ENCODE measurements at regions not wholly inside any gene's neighbourhood (a gene's known extent, or its start where the extent isn't known, plus 50 kb on each side); places are given as distances from the start of the nearest gene placed in this dataset.
A peak's percentile ranks its signal among the peaks of the same experiment; 100 is the strongest.

DNA sequence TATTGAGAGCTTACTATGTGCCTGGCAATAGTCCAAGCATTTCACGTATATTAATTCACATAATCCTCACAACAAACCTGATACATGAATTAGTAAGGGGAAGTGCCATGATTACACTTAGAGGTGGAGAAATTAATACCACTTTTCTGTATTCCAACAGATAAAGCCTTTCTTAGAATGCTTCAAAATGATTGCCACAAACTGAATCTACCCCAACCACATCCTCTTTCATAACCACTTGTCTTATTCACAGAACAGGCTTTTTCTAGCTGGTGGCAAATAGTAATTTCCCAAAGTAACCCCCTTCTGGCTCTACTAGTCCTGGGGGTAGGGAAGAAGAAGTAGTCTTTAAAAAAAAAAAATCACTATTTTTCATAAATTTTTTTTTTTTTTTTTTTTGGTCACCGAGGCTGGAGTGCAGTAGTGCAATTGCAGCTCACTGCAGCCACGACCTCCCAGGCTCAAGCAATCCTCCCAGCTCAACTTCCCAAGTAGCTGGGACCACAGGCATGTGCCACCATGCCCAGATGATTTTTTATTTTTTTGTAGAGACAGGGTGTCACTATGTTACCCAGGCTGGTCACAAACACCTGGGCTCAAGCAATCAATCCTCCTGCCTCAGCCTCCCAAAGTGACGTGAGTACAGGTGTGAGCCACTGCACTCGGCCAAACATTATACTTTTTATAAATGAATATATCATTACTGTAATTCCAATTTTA lies 59.0 kb upstream of the ARID2 start:
- no peak for DNase-seq (ENCODE audit: low read depth)
- H3K9ac ChIP-seq (ENCODE audit: low read length), result no peak overlapping the region
- no peaks in the 10 kb centered on the region for H3K27me3 ChIP-seq (replicated peaks; ENCODE audit: control insufficient read depth, insufficient read depth, low read length)
- no peaks in the 10 kb centered on the region for H3K9me3 ChIP-seq (ENCODE audit: control insufficient read depth, low read length)
- H3K4me3 ChIP-seq (ENCODE audit: low read length), result no peak overlapping the region
- H3K36me3 ChIP-seq (ENCODE audit: control insufficient read depth, insufficient read depth, low read length, severe bottlenecking), result no peaks in the 10 kb centered on the region
- H3K4me1 ChIP-seq (ENCODE audit: control insufficient read depth, insufficient read depth, low read length), result peaks cover 44% of the 10 kb centered on the region

DNA sequence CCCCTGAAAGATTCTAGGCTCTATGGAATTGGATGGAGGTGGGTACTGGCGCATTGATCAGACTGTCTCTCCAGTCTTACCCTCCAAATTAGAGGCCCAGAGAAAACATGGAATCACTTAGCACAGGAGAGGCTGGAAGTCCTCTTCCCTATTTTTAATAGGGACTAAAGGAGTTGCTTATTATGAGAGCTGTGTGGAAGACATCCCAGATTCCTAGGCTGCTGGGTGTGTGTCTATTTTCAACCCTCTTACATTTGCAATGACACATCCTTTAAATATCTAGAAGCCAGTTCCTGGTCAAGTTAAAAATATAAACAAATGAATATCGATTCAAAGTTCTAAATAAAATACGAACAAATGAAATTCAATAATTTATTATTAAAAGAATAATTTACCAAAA lies 58.3 kb upstream of the ARID2 start:
- peak; percentile 46 for DNase-seq (ENCODE audit: low read depth)
- peak overlapping the region; percentile 32 for H3K4me3 ChIP-seq (ENCODE audit: low read length)
- H3K4me1 ChIP-seq (ENCODE audit: control insufficient read depth, insufficient read depth, low read length), result peaks cover 42% of the 10 kb centered on the region
- no peaks in the 10 kb centered on the region for H3K27me3 ChIP-seq (replicated peaks; ENCODE audit: control insufficient read depth, insufficient read depth, low read length)
- H3K36me3 ChIP-seq (ENCODE audit: control insufficient read depth, insufficient read depth, low read length, severe bottlenecking), result no peaks in the 10 kb centered on the region
- H3K9me3 ChIP-seq (ENCODE audit: control insufficient read depth, low read length), result no peaks in the 10 kb centered on the region
- H3K9ac ChIP-seq (ENCODE audit: low read length), result no peak overlapping the region

DNA sequence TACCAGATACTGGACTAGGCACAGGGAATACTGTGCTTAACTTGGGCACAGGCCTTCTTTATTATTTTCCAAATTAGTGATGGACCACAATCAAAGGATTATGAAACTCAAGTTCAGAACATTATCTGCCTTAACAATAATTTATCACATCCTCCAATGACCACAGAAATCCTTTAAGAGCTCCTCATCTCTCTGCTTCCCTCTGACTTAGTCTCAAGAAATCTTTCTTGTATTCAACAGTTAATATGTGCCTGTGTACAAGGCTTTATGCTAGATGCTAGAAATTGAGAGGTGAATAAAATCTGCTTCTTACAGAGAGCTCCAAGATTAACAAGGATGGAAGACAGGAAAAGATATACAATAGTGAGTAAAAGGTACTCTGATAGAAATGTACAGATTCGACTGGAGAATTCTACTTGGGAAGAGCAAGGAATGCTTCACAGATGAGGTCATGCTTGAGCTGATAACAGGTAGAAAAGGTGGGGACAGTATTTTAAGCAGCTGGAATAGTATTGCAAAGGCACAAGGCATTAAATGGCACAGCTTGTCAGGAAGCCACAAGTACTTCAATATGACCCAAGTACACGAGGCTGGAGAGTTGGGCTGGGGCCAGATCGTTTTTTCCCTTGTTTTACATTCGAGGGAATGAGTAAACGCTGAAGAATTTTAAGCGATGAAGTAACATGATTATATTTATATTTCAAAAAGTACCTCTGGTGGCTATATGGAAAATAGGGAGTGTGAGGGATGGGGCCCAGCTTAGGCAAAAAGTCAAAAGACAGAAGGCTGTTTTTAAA lies 55.1 kb upstream of the ARID2 start:
- DNase-seq (ENCODE audit: low read depth), result peak; percentile 94
- Histone ChIP-seq H3K9me3 (ENCODE audit: control insufficient read depth, low read length) (no peaks in the 10 kb centered on the region), H3K9ac (ENCODE audit: low read length) (no peak overlapping the region), H3K27me3 (replicated peaks; ENCODE audit: control insufficient read depth, insufficient read depth, low read length) (no peaks in the 10 kb centered on the region), H3K4me3 (ENCODE audit: low read length) (no peak overlapping the region), H3K4me1 (ENCODE audit: control insufficient read depth, insufficient read depth, low read length) (peaks cover 27% of the 10 kb centered on the region), H3K36me3 (ENCODE audit: control insufficient read depth, insufficient read depth, low read length, severe bottlenecking) (no peaks in the 10 kb centered on the region)

GRCh38 chr12:45675534-45675933 lies 54.0 kb upstream of the ARID2 start:
- H3K9ac ChIP-seq (ENCODE audit: low read length), result no peak overlapping the region
- DNase-seq (ENCODE audit: low read depth), result no peak
- no peaks in the 10 kb centered on the region for H3K9me3 ChIP-seq (ENCODE audit: control insufficient read depth, low read length)
- peaks cover 17% of the 10 kb centered on the region for H3K4me1 ChIP-seq (ENCODE audit: control insufficient read depth, insufficient read depth, low read length)
- H3K36me3 ChIP-seq (ENCODE audit: control insufficient read depth, insufficient read depth, low read length, severe bottlenecking), result no peaks in the 10 kb centered on the region
- H3K4me3 ChIP-seq (ENCODE audit: low read length), result no peak overlapping the region
- H3K27me3 ChIP-seq (replicated peaks; ENCODE audit: control insufficient read depth, insufficient read depth, low read length), result no peaks in the 10 kb centered on the region
